Stomach smooth muscle (tissue), 2 donors: ENCODE measurements at regions not wholly inside any gene's neighbourhood (a gene's known extent, or its start where the extent isn't known, plus 50 kb on each side); places are given as distances from the start of the nearest gene placed in this dataset.

Experiments used
- H3K27ac ChIP-seq: one replicate; pipeline ENCODE4 v1.7.0; 2013; ENCODE audit warnings: mild to moderate bottlenecking, low read length, inconsistent platforms
- H3K27me3 ChIP-seq, 2 donors: one replicate each; pipeline ENCODE4 v1.7.0; 2013; ENCODE audit warnings: low read length in 2 of 2; ENCODE audit not compliant: insufficient read depth in 2 of 2, control insufficient read depth in 1 of 2
- H3K36me3 ChIP-seq, 2 donors: one replicate each; pipeline ENCODE4 v1.7.0; 2013; ENCODE audit warnings: low read length in 2 of 2; ENCODE audit not compliant: control insufficient read depth in 2 of 2, insufficient read depth in 2 of 2
- H3K4me1 ChIP-seq: one replicate; pipeline ENCODE4 v1.7.0; 2013; ENCODE audit warnings: low read length; ENCODE audit not compliant: control insufficient read depth, insufficient read depth
- H3K4me3 ChIP-seq, 2 donors: one replicate each; pipeline ENCODE4 v1.7.0; 2013; ENCODE audit warnings: low read length in 2 of 2
- H3K9ac ChIP-seq, 2 donors: one replicate each; pipeline ENCODE4 v1.7.0; 2013; ENCODE audit warnings: low read length in 2 of 2, mild to moderate bottlenecking in 1 of 2
- H3K9me3 ChIP-seq, 2 donors: one replicate each; pipeline ENCODE4 v1.7.0; 2013; ENCODE audit warnings: low read length in 2 of 2; ENCODE audit not compliant: control insufficient read depth in 2 of 2
- donor health status: healthy.
- donor health status: Pancreatic carcinoma.

GRCh38 chr3:34396288-34396687, 597.9 kb downstream of the PDCD6IP start:
- Histone ChIP-seq H3K9ac (no peak overlapping the region), H3K27me3 (no peaks in the 10 kb centered on the region), H3K9me3 (peaks cover 0 to 7% of the 10 kb centered on the region in 2 donors), H3K4me3 (no peak overlapping the region), H3K4me1 (no peaks in the 10 kb centered on the region), H3K36me3 (no peaks in the 10 kb centered on the region), H3K27ac (no peak overlapping the region)

GRCh38 chr3:34396956-34397355, 598.5 kb downstream of the PDCD6IP start:
- Histone ChIP-seq H3K4me3 (no peak overlapping the region), H3K4me1 (no peaks in the 10 kb centered on the region), H3K27ac (no peak overlapping the region), H3K9ac (no peak overlapping the region), H3K9me3 (peaks cover 0 to 7% of the 10 kb centered on the region in 2 donors), H3K36me3 (no peaks in the 10 kb centered on the region), H3K27me3 (no peaks in the 10 kb centered on the region)

GRCh38 chr3:34399401-34399800, 601.0 kb downstream of the PDCD6IP start:
- H3K4me1 ChIP-seq, result no peaks in the 10 kb centered on the region
- no peak overlapping the region for H3K27ac ChIP-seq
- peaks cover 0 to 4% of the 10 kb centered on the region in 2 donors for H3K9me3 ChIP-seq
- H3K36me3 ChIP-seq, result no peaks in the 10 kb centered on the region
- H3K9ac ChIP-seq, result no peak overlapping the region
- H3K4me3 ChIP-seq, result no peak overlapping the region
- no peaks in the 10 kb centered on the region for H3K27me3 ChIP-seq

GRCh38 chr3:34405159-34405558, 606.7 kb downstream of the PDCD6IP start:
- Histone ChIP-seq H3K9ac (no peak overlapping the region), H3K36me3 (no peaks in the 10 kb centered on the region), H3K27ac (no peak overlapping the region), H3K9me3 (no peaks in the 10 kb centered on the region), H3K4me3 (no peak overlapping the region), H3K27me3 (no peaks in the 10 kb centered on the region), H3K4me1 (no peaks in the 10 kb centered on the region)

- no peaks in the 10 kb centered on the region for H3K4me1 ChIP-seq
- H3K27me3 ChIP-seq, result no peaks in the 10 kb centered on the region
- no peak overlapping the region for H3K27ac ChIP-seq
These were observed 608.9 kb downstream of the PDCD6IP start for GRCh38 chr3:34407281-34407680.

GRCh38 chr3:34408088-34408487, 609.7 kb downstream of the PDCD6IP start:
- Histone ChIP-seq H3K27me3 (no peaks in the 10 kb centered on the region), H3K27ac (no peak overlapping the region), H3K9me3 (no peaks in the 10 kb centered on the region), H3K9ac (no peak overlapping the region), H3K4me3 (no peak overlapping the region), H3K4me1 (no peaks in the 10 kb centered on the region), H3K36me3 (no peaks in the 10 kb centered on the region)

More at GRCh38 chr3:34407281-34407680, 608.9 kb downstream of the PDCD6IP start:
- no peak overlapping the region for H3K9ac ChIP-seq
- no peaks in the 10 kb centered on the region for H3K36me3 ChIP-seq
- H3K4me3 ChIP-seq, result no peak overlapping the region
- H3K9me3 ChIP-seq, result no peaks in the 10 kb centered on the region

GRCh38 chr3:34411596-34411995, 613.2 kb downstream of the PDCD6IP start:
- Histone ChIP-seq H3K9me3 (no peaks in the 10 kb centered on the region), H3K36me3 (no peaks in the 10 kb centered on the region), H3K27me3 (no peaks in the 10 kb centered on the region), H3K4me1 (no peaks in the 10 kb centered on the region), H3K4me3 (no peak overlapping the region), H3K27ac (no peak overlapping the region), H3K9ac (no peak overlapping the region)

GRCh38 chr3:34419801-34420200, 621.4 kb downstream of the PDCD6IP start:
- H3K9ac ChIP-seq, result no peak overlapping the region
- no peaks in the 10 kb centered on the region for H3K27me3 ChIP-seq
- no peaks in the 10 kb centered on the region for H3K9me3 ChIP-seq
- H3K36me3 ChIP-seq, result no peaks in the 10 kb centered on the region
- H3K4me1 ChIP-seq, result no peaks in the 10 kb centered on the region
- no peak overlapping the region for H3K27ac ChIP-seq
- H3K4me3 ChIP-seq, result no peak overlapping the region

GRCh38 chr3:34421762-34422161, 623.3 kb downstream of the PDCD6IP start:
- Histone ChIP-seq H3K27me3 (no peaks in the 10 kb centered on the region), H3K4me1 (no peaks in the 10 kb centered on the region), H3K36me3 (no peaks in the 10 kb centered on the region), H3K27ac (no peak overlapping the region), H3K9me3 (no peaks in the 10 kb centered on the region), H3K4me3 (no peak overlapping the region), H3K9ac (no peak overlapping the region)

GRCh38 chr3:34439796-34440195, 641.4 kb downstream of the PDCD6IP start:
- no peaks in the 10 kb centered on the region for H3K36me3 ChIP-seq
- H3K4me3 ChIP-seq, result no peak overlapping the region
- H3K27me3 ChIP-seq, result no peaks in the 10 kb centered on the region
- H3K27ac ChIP-seq, result no peak overlapping the region
- H3K9ac ChIP-seq, result no peak overlapping the region
- H3K4me1 ChIP-seq, result no peaks in the 10 kb centered on the region
- peaks cover 4 to 5% of the 10 kb centered on the region in 2 donors for H3K9me3 ChIP-seq

GRCh38 chr3:34444137-34444536, 645.7 kb downstream of the PDCD6IP start:
- H3K27me3 ChIP-seq, result no peaks in the 10 kb centered on the region
- no peak overlapping the region for H3K9ac ChIP-seq
- no peaks in the 10 kb centered on the region for H3K36me3 ChIP-seq
- no peaks in the 10 kb centered on the region for H3K4me1 ChIP-seq
- H3K27ac ChIP-seq, result no peak overlapping the region
- H3K4me3 ChIP-seq, result no peak overlapping the region
- H3K9me3 ChIP-seq, result peaks cover 4 to 5% of the 10 kb centered on the region in 2 donors
